Chondrocyte (in vitro differentiated cells): ENCODE measurements at regions not wholly inside any gene's neighbourhood (a gene's known extent, or its start where the extent isn't known, plus 50 kb on each side); places are given as distances from the start of the nearest gene placed in this dataset.

Experiments used
- DNase-seq: peaks from one replicate; pipeline ENCODE4 v3.0.0; 2021; ENCODE audit warnings: mixed read lengths, low spot score
- H3K27ac Mint-ChIP-seq: one replicate; pipeline ENCODE4 v1.8.0; 2021; ENCODE audit warnings: mild to moderate bottlenecking, moderate library complexity, mixed read lengths; ENCODE audit not compliant: unreplicated experiment
- H3K27me3 Mint-ChIP-seq: 2 replicates; pipeline ENCODE4 v1.8.0; 2021; ENCODE audit warnings: low read depth, mixed read lengths
- H3K36me3 Mint-ChIP-seq: 2 replicates; pipeline ENCODE4 v1.8.0; 2021; ENCODE audit warnings: low read depth, mixed read lengths
- H3K4me1 Mint-ChIP-seq: 2 replicates; pipeline ENCODE4 v1.8.0; 2021; ENCODE audit warnings: low read depth, mild to moderate bottlenecking, mixed read lengths
- H3K4me3 Mint-ChIP-seq: one replicate; pipeline ENCODE4 v1.8.0; 2021; ENCODE audit warnings: mild to moderate bottlenecking, moderate library complexity, mixed read lengths; ENCODE audit not compliant: unreplicated experiment
- H3K9me3 Mint-ChIP-seq: 2 replicates; pipeline ENCODE4 v1.8.0; 2021; ENCODE audit warnings: low read depth, mixed read lengths
- CTCF ChIP-seq: fragments of 200-600 bp; sonication (generic); IDR thresholded peaks from 2 replicates; pipeline ENCODE4 v1.5.0; 2021; ENCODE audit warnings: antibody characterized with exemption, mild to moderate bottlenecking, moderate library complexity

GRCh38 chr17:31746884-31747495, 112.1 kb downstream of the COPRS start:
- H3K27me3 Mint-ChIP-seq, result no peaks in the 10 kb centered on the region
- no peak overlapping the region for H3K4me3 Mint-ChIP-seq
- H3K36me3 Mint-ChIP-seq, result no peaks in the 10 kb centered on the region
- no peak for TF ChIP-seq CTCF
- DNase-seq, result no peak
- no peaks in the 10 kb centered on the region for H3K9me3 Mint-ChIP-seq
- H3K4me1 Mint-ChIP-seq, result peaks cover 36% of the 10 kb centered on the region
- no peak overlapping the region for H3K27ac Mint-ChIP-seq

GRCh38 chr17:31745964-31746600, 113.0 kb downstream of the COPRS start:
- no peak for DNase-seq
- Mint-ChIP-seq H3K9me3 (no peaks in the 10 kb centered on the region), H3K27ac (peak overlapping the region; percentile 68), H3K4me3 (no peak overlapping the region), H3K4me1 (peaks cover 42% of the 10 kb centered on the region), H3K27me3 (no peaks in the 10 kb centered on the region), H3K36me3 (no peaks in the 10 kb centered on the region)
- TF ChIP-seq CTCF, result no peak

GRCh38 chr17:31744511-31744951, 114.5 kb downstream of the COPRS start:
- no peak for TF ChIP-seq CTCF
- peaks cover 57% of the 10 kb centered on the region for H3K4me1 Mint-ChIP-seq
- no peaks in the 10 kb centered on the region for H3K9me3 Mint-ChIP-seq
- no peak overlapping the region for H3K27ac Mint-ChIP-seq
- no peaks in the 10 kb centered on the region for H3K27me3 Mint-ChIP-seq
- H3K36me3 Mint-ChIP-seq, result no peaks in the 10 kb centered on the region
- H3K4me3 Mint-ChIP-seq, result no peak overlapping the region
- no peak for DNase-seq

- Mint-ChIP-seq H3K4me1 (peaks cover 65% of the 10 kb centered on the region), H3K27me3 (no peaks in the 10 kb centered on the region), H3K36me3 (no peaks in the 10 kb centered on the region), H3K9me3 (no peaks in the 10 kb centered on the region), H3K4me3 (no peak overlapping the region), H3K27ac (peak overlapping the region; percentile 76)
- no peak for DNase-seq
- no peak for TF ChIP-seq CTCF
Measured at GRCh38 chr17:31743797-31744196, 115.2 kb downstream of the COPRS start.

- TF ChIP-seq CTCF, result no peak
- no peak overlapping the region for H3K4me3 Mint-ChIP-seq
- peaks cover 2% of the 10 kb centered on the region for H3K9me3 Mint-ChIP-seq
- no peak for DNase-seq
- H3K27ac Mint-ChIP-seq, result peak overlapping the region; percentile 15
- H3K27me3 Mint-ChIP-seq, result no peaks in the 10 kb centered on the region
- H3K4me1 Mint-ChIP-seq, result peaks cover 86% of the 10 kb centered on the region
- H3K36me3 Mint-ChIP-seq, result no peaks in the 10 kb centered on the region
Measured at GRCh38 chr17:31741371-31741770, 117.7 kb downstream of the COPRS start.
